ENCODE measurements at regions not wholly inside any gene's neighbourhood (a gene's known extent, or its start where the extent isn't known, plus 50 kb on each side); places are given as distances from the start of the nearest gene placed in this dataset.

DNA sequence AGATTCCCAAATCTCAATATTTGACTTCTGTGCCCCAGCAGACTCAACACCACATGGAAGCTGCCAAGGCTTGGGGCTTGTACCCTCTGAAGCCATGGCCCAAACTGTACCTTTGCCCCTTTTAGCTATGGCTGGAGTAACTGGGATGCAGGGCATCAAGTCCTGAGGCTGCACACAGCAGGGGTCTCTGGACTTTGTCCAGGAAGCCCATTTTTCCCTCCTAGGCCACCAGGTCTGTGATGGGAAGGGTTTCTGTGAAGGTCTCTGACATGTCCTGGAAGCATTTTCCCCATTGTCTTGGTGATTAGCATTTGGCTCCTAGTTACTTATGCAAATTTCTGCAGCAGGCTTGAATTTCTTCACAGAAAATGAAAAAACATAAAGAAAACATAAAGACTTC lies 762.3 kb downstream of the GALC start:
- no peak for DNase-seq

DNA sequence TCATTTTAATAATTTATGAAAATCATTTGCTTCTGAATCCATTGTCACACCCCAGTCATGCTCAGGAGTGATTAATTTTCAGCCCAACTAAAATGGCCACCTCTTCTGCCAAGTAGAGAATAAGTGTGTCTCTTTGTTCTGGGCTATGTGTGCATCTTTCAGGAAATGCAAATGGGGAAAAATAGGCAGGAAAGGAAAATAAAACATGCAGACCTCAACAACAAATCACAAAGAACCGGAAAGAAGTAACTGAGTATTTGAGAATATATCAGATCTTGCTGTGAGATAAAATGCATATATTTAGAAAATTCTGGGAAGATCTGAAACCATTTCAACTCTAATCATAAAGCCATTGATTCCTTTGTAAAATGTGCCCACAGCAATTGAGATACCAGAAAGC lies 763.9 kb downstream of the GALC start:
- no peak for DNase-seq

- no peak for DNase-seq
Measured at GRCh38 chr14:87217023-87217422, 776.0 kb downstream of the GALC start.

DNA sequence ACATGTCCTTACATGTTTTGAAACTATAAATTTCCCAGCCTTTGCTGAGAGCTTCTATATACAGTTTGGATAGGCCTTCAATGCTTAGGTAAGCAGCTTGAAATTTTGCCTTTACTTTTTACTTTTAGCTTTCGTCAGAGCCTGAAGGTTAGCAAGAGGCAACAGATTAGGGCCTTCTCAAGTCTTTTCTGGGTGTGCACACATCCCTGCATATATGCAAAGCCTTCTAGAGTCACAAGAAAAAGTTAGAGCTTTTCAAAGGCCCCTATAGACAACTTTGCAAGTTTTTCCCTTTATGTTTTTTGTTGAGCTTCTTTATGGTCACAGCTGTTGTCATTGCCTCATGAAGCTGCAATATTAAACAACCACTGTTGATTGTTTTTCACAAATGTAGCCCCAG lies 778.4 kb downstream of the GALC start:
- DNase-seq = no peak

DNA sequence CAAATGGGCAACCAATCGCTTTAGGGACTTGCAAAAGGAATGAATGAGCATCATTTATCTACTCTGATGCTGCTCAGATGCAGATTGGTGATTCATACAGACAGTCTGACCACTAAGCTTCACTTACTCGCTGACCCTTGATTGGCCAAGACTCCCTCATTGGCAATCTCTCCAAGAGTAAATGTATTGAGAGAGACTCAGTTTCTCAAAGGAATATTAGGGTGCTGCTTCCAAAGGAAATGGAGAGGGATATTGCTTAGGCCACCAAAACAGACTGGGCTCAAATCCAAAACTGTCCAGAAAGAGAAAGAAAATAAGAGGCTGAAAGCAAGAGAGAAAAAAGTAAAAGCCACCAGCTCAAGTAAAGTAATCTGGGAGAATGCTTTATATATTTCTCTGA lies 785.2 kb downstream of the GALC start:
- DNase-seq = no peak

DNA sequence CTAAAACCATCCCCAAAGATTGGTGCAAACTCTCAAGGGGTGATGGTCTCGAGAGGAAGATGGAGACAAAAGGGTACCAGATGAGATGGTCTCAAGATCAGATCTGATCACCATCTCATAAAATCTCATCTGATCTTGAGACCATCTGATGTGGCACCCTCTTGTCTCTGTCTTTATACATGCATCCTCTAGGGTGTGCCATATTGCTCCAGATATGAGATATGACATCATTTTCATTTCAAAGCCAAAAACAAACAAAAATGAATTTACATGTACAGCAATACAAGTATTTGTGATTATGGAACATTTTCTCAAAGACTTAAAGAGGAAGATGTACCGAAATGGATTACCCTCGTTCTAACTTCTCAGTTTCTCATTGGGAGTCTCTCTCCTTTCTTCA lies 787.2 kb downstream of the GALC start:
- DNase-seq = no peak

DNA sequence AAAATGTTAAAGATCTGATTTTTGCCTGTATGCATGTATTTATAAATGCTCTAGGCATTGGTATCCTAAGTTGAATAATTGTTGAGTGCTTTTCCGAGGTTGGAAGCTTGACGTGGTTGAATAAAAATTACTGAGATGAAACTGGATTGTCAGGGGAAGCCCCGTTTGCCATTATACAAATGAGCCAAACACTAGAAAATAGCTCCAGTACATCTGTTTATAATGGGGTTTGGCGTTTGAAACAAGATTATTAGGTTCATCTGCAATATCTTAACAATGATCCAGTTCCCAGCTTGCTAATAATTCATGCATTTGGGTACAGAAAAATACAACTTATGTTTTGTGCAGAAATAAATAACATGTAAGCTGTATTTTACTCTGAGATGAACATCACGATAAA lies 789.6 kb downstream of the GALC start:
- no peak for DNase-seq

DNA sequence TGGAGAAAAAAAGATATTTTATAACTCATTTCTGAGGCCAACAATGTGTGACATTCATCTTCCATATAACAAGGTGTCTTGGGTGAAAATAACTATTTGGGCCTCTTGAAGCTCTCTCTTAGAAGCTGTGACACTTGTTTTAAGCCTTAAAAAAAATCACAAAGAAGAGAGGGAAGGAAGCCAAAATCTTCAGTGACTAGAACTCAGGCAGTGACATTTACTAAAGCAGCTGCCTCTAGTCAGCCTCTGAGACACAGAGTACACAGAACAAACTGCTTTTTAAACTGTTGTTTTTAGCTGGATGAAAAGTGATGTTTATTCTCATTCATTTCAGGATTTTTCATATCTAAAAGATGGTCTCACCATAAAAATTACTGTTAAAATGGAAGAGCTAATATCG lies 793.6 kb downstream of the GALC start:
- no peak for DNase-seq

GRCh38 chr14:87196436-87196835 lies 796.5 kb downstream of the GALC start:
- DNase-seq = no peak

GRCh38 chr14:87187786-87188185 lies 805.2 kb downstream of the GALC start:
- DNase-seq = no peak

DNA sequence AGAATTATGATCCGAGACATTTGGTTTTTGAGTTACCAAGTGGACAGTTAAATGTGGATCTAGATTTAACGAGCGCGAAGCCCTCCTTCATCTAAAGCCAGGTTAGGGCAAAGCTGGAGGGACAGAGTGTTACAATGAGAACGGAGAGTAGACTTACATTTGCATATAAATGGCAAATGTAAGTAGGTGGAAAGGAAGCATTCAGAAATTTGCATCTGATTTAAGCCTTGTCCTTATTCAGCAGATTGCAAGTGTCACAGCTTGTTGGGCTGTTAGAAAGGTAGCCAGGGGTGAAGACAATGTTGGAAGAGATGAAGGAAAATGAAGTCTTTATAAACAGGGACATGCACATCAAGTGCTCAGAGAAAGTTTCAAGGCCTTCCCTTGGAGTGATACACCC lies 806.2 kb downstream of the GALC start:
- DNase-seq = no peak

- no peak for DNase-seq
Measured at GRCh38 chr14:87185961-87186560, 806.9 kb downstream of the GALC start.

GRCh38 chr14:87184180-87184579 lies 808.8 kb downstream of the GALC start:
- DNase-seq = no peak

DNA sequence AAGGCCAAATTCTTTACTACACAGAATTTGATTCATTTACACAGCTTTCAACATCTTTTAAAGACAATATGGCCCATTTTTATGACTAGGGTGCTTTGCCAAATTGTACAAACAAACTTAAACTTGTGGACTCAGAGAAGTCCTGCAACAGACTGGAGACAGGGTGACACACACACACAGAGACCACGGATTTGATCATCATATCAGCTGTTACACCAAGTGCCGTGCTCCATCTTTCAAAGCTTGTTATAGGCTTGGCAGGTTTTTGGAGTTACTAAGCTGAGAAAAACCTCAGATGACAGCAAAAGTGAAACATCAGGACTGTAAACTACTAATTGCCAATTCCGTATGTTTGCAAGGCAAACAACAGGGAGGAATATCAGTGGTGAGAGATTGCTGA lies 811.7 kb downstream of the GALC start:
- DNase-seq = no peak

- no peak for DNase-seq
Measured at GRCh38 chr14:87179936-87180335, 813.0 kb downstream of the GALC start.

GRCh38 chr14:87178277-87178676 lies 814.7 kb downstream of the GALC start:
- DNase-seq = no peak

DNA sequence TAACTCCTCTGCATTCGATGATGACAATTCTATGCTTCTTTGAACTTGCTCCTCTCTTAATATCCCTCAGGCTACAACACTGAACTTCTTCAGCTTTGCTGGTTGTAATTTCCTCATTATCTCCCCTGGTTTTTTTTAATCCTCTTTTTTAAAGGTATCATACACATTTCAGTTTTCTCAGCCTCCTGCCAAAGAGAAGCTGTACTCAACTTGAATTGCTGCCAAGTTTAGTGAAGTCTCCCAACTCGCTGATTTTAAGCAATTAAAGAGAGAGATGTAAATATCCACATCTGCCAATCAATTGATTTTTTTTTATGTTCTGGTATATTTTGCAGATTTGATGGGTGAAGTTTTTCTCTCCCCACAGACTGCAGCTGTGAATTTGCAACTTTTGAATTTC lies 817.8 kb downstream of the GALC start:
- DNase-seq = no peak

GRCh38 chr14:87171141-87171540 lies 821.8 kb downstream of the GALC start:
- DNase-seq = no peak

- DNase-seq = no peak
Measured at GRCh38 chr14:87170179-87170578, 822.8 kb downstream of the GALC start.

- DNase-seq = no peak
Measured at GRCh38 chr14:87169362-87169761, 823.6 kb downstream of the GALC start.

DNA sequence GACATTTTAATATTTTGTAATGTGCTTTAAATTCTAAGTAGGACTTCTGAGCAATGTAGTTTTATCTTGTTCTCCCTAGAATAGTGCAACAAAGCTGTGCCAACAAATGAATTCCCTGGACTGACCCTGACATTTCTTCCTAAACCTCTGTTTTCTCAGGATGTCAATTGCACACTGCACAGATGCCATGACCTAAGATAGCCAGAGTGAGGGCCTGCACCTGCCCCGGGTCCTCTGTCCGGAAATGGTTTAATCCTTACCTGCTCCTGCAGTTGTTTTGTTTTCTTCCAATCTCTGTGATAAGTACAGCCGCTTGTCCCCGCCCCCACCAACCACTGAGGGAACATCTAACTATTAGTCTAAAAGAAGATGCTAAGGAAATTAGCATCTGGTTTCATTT lies 831.5 kb downstream of the GALC start:
- DNase-seq = no peak

GRCh38 chr14:87160989-87161388 lies 832.0 kb downstream of the GALC start:
- no peak for DNase-seq

- DNase-seq = no peak
Measured at GRCh38 chr14:87158283-87158682, 834.7 kb downstream of the GALC start.

DNA sequence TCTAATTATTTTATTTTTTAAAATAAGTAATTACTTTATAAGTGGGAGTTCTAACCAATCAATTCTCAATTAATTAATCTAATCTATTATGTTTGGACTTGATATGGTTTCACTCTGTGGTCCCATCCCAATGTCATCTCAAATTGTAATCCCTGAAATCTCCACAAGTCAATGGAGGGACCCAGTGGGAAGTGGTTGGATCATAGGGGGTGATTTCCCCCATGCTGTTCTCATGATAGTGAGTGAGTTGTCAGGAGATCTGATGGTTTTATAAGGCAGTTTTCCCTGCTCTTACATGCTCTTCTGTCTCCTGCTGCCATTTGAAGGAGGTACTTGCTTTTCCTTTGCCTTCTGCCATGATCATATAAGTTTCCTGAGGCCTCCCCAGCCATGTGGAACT lies 836.1 kb downstream of the GALC start:
- DNase-seq = no peak

- DNase-seq = no peak
Measured at GRCh38 chr14:87155856-87156488, 837.0 kb downstream of the GALC start.

All from NCI-H187 (cell line).